GM23248 (cell line): ENCODE measurements at regions not wholly inside any gene's neighbourhood (a gene's known extent, or its start where the extent isn't known, plus 50 kb on each side); places are given as distances from the start of the nearest gene placed in this dataset.

Source experiments
- DNase-seq: peaks from one replicate; pipeline ENCODE4 v3.0.0-alpha.2; 2015
- H2AFZ ChIP-seq: fragments of 200-600 bp; sonication (generic); 2 replicates; pipeline ENCODE4 v1.6.1; 2016; ENCODE audit warnings: antibody characterized with exemption
- H3F3A ChIP-seq: fragments of 200-600 bp; sonication (generic); 2 replicates; pipeline ENCODE4 v1.6.1; 2016; ENCODE audit warnings: mild to moderate bottlenecking, antibody characterized with exemption, mixed run types; ENCODE audit not compliant: insufficient read depth
- H3K27ac ChIP-seq: fragments of 200-600 bp; sonication (generic); 2 replicates; pipeline ENCODE4 v1.5.1; 2016; ENCODE audit warnings: mild to moderate bottlenecking
- H3K27me3 ChIP-seq: fragments of 200-600 bp; sonication (generic); replicated peaks from 2 replicates; pipeline ENCODE4 v1.6.1; 2016; ENCODE audit warnings: mild to moderate bottlenecking; ENCODE audit not compliant: insufficient read depth
- H3K36me3 ChIP-seq: fragments of 200-600 bp; sonication (generic); 2 replicates; pipeline ENCODE4 v1.6.1; 2016; ENCODE audit warnings: low read depth, mild to moderate bottlenecking
- H3K4me1 ChIP-seq: fragments of 200-600 bp; sonication (generic); 2 replicates; pipeline ENCODE4 v1.6.1; 2016; ENCODE audit warnings: mild to moderate bottlenecking; ENCODE audit not compliant: insufficient read depth
- H3K4me2 ChIP-seq: fragments of 200-600 bp; sonication (generic); one replicate; pipeline ENCODE4 v1.6.1; 2016; ENCODE audit warnings: mild to moderate bottlenecking; ENCODE audit not compliant: unreplicated experiment
- H3K4me3 ChIP-seq: fragments of 200-600 bp; sonication (generic); 2 replicates; pipeline ENCODE4 v1.5.1; 2016; ENCODE audit warnings: mild to moderate bottlenecking
- H3K79me2 ChIP-seq: fragments of 200-600 bp; sonication (generic); 2 replicates; pipeline ENCODE4 v1.6.1; 2016; ENCODE audit warnings: mild to moderate bottlenecking; ENCODE audit not compliant: insufficient read depth
- H3K9ac ChIP-seq: fragments of 200-600 bp; sonication (generic); 2 replicates; pipeline ENCODE4 v1.6.1; 2016; ENCODE audit warnings: mild to moderate bottlenecking
- H3K9me2 ChIP-seq: fragments of 200-600 bp; sonication (generic); 2 replicates; pipeline ENCODE4 v1.6.1; 2016; ENCODE audit warnings: mixed run types, mild to moderate bottlenecking, moderate library complexity; ENCODE audit not compliant: insufficient read depth
- H3K9me3 ChIP-seq: fragments of 200-600 bp; sonication (generic); one replicate; pipeline ENCODE4 v1.6.1; 2017; ENCODE audit warnings: low read depth
- H4K20me1 ChIP-seq: fragments of 200-600 bp; sonication (generic); 2 replicates; pipeline ENCODE4 v1.6.0; 2016; ENCODE audit not compliant: insufficient read depth
- EZH2 ChIP-seq: fragments of 200-600 bp; sonication (generic); IDR thresholded peaks from 2 replicates; pipeline ENCODE4 v1.6.1; 2018; ENCODE audit warnings: antibody characterized with exemption, mild to moderate bottlenecking; ENCODE audit not compliant: insufficient read depth, poor library complexity, severe bottlenecking
- EZH2phosphoT487 ChIP-seq: fragments of 200-600 bp; sonication (generic); IDR thresholded peaks from 2 replicates; pipeline ENCODE4 v1.6.1; 2018; ENCODE audit warnings: antibody characterized with exemption, moderate library complexity, mild to moderate bottlenecking, low read depth; ENCODE audit not compliant: insufficient read depth
- WGBS, 2 experiments: methylation state at CpG; one replicate each; pipeline ENCODE4 v1.1.6; 2015 to 2017; ENCODE audit warnings: low lambda C conversion rate in 2 of 2, low coverage in 1 of 2; ENCODE audit errors: missing lambda C conversion rate in 2 of 2; 5-methylcytosine and 5-hydroxymethylcytosine counted together
- in situ Hi-C: fragments of 300-500 bp; cut with MboI; formaldehyde crosslinking; loops from 2 replicates; pipeline ENCODE4 v1.15.0; 2020

DNA sequence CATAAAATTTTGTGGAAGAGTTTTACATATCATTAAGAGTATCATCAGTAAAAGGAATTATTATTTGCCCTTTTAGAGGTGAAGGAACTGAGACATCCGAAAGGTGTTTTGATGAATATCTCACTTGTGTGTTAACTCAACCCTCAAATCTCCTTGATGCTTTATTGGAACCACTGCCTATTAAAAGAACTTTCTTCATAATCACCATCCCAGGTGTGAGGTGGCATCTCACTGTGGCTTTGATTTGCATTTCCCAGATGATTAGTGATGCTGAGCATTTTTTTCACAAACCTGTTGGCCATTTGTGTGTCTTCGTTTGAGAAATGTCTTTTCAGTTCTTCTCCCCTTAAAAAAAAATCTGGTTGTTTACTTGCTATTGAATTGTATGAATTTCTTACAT is 134.0 kb upstream of the SYN3 start:
- Histone ChIP-seq H4K20me1 (no peaks in the 10 kb centered on the region), H3K9ac (no peak overlapping the region), H3K9me3 (no peaks in the 10 kb centered on the region), H3K27me3 (0 out of 2 replicates have a peak, but pooled peaks cover 5% of the 10 kb centered on the region), H3K4me3 (no peak overlapping the region), H3K27ac (no peak overlapping the region), H3F3A (no peaks in the 10 kb centered on the region), H3K79me2 (no peaks in the 10 kb centered on the region), H3K4me2 (no peak overlapping the region), H3K36me3 (no peaks in the 10 kb centered on the region), H3K9me2 (no peaks in the 10 kb centered on the region), H2AFZ (no peak overlapping the region), H3K4me1 (no peaks in the 10 kb centered on the region)
- no peak for DNase-seq
- 30 to 52% methylated on average over 2 of the region's 2 CpGs for WGBS, 2 experiments
- TF ChIP-seq EZH2phosphoT487: no peak
- TF ChIP-seq EZH2: no peak
- in situ Hi-C loops: no loop called here

DNA sequence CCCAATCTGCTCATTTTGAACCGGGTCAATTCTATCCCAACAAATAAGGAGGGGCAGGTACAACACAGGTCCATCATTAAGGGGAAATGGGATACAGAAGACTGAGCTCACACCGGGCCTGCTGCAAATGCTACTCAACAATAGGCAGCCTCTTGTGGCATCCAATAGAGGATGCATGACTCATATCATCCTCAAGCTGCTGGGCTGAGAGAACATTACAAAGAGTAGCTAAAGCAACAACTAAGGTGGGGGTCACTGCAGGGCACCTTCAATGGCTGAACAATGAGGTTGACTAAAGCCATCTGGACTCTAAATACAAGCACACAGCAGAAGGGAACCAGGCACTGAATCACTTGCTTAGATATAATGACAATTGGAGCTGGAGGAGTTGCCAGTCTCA is 130.1 kb upstream of the SYN3 start:
- Histone ChIP-seq H3F3A (no peaks in the 10 kb centered on the region), H4K20me1 (no peaks in the 10 kb centered on the region), H3K9me2 (no peaks in the 10 kb centered on the region), H3K4me3 (no peak overlapping the region), H3K4me2 (no peak overlapping the region), H3K4me1 (no peaks in the 10 kb centered on the region), H3K9ac (no peak overlapping the region), H3K27ac (no peak overlapping the region), H3K9me3 (no peaks in the 10 kb centered on the region), H2AFZ (no peak overlapping the region), H3K79me2 (no peaks in the 10 kb centered on the region), H3K36me3 (no peaks in the 10 kb centered on the region), H3K27me3 (no peaks in the 10 kb centered on the region)
- peak; percentile 14 for DNase-seq
- 77 to 86% methylated on average over 2 of the region's 2 CpGs for WGBS, 2 experiments
- in situ Hi-C loops: loop anchor here (10.0 kb wide), 1 partner anchor 56 kb away; no protein-coding TSS in a partner anchor
- TF ChIP-seq EZH2 (no peak), EZH2phosphoT487 (no peak)

DNA sequence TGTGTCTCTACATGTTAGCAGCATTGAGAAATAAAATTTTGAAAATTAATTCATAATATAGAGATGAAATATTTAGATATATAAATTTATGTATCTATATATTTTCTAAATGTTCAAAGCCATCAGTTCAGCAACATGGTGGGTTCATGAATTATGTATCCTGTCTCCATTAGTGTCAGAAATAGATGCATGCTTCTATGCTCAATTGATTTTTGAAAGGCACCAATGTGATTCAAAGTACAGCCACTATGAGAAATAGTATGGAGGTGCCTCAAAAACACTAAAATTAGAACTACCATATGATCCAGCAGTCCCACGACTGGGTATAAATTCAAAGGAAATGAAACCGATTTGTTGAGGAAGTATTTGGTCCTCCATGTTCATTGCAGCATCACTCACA is 128.6 kb upstream of the SYN3 start:
- Histone ChIP-seq H3K27ac (no peak overlapping the region), H2AFZ (no peak overlapping the region), H3F3A (no peaks in the 10 kb centered on the region), H3K4me3 (no peak overlapping the region), H3K36me3 (no peaks in the 10 kb centered on the region), H4K20me1 (no peaks in the 10 kb centered on the region), H3K4me1 (no peaks in the 10 kb centered on the region), H3K9me3 (no peaks in the 10 kb centered on the region), H3K4me2 (no peak overlapping the region), H3K27me3 (no peaks in the 10 kb centered on the region), H3K9me2 (no peaks in the 10 kb centered on the region), H3K9ac (no peak overlapping the region), H3K79me2 (no peaks in the 10 kb centered on the region)
- 50 to 60% methylated on average over 2 of the region's 2 CpGs for WGBS, 2 experiments
- DNase-seq: no peak
- in situ Hi-C loops: loop anchor here (10.0 kb wide), 1 partner anchor 58 kb away; no protein-coding TSS in a partner anchor
- TF ChIP-seq EZH2phosphoT487 (no peak), EZH2 (no peak)

DNA sequence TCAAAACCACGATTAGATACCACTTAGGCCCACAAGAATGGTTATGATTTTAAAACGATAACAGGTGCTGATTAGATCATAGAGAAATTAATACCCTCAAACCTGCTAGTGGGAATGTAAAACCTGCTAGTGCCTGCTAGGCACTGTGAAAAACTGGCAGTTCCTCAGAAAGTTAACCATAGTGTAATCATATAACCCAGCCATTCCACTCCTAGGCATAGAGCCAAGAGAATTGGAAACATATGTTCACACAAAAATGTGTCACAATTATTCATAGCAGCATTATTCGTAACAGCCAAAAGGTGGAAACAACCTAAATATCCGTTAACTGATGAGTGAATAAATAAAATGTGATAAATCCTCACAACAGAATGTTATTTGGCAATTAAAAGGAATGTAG is 122.2 kb upstream of the SYN3 start:
- DNase-seq: peak; percentile 38
- WGBS, 2 experiments: 11 to 12% methylated on average over 4 of the region's 4 CpGs
- Histone ChIP-seq H3K9me2 (no peaks in the 10 kb centered on the region), H3K79me2 (no peaks in the 10 kb centered on the region), H3F3A (no peaks in the 10 kb centered on the region), H3K4me1 (no peaks in the 10 kb centered on the region), H3K9me3 (no peaks in the 10 kb centered on the region), H3K27ac (no peak overlapping the region), H3K36me3 (no peaks in the 10 kb centered on the region), H4K20me1 (no peaks in the 10 kb centered on the region), H3K9ac (no peak overlapping the region), H3K4me3 (no peak overlapping the region), H2AFZ (no peak overlapping the region), H3K27me3 (no peaks in the 10 kb centered on the region), H3K4me2 (no peak overlapping the region)
- in situ Hi-C loops: loop anchor here (10.0 kb wide), 1 partner anchor 64 kb away; no protein-coding TSS in a partner anchor
- no peak for TF ChIP-seq EZH2
- no peak for TF ChIP-seq EZH2phosphoT487
